ENCODE measurements at regions not wholly inside any gene's neighbourhood (a gene's known extent, or its start where the extent isn't known, plus 50 kb on each side); places are given as distances from the start of the nearest gene placed in this dataset.
A peak's percentile ranks its signal among the peaks of the same experiment; 100 is the strongest.

- TF ChIP-seq ATF3 (IDR thresholded peaks at IDR 0.05) = no peak
These were observed 298.7 kb downstream of the RPL10L start (continued) for GRCh38 chr14:46352844-46353243.

GRCh38 chr14:46344327-46344937 lies 307.1 kb downstream of the RPL10L start:
- Histone ChIP-seq H3K9ac (ENCODE audit: low read length) (no peak overlapping the region), H3K79me2 (ENCODE audit: insufficient read depth, low read length) (no peaks in the 10 kb centered on the region), H3K9me2 (ENCODE audit: insufficient read depth) (no peaks in the 10 kb centered on the region), H4K20me1 (ENCODE audit: insufficient read depth) (no peaks in the 10 kb centered on the region), H2AFZ (ENCODE audit: low read depth, low read length, poor library complexity, severe bottlenecking) (peak overlapping the region; percentile 29), H3K4me2 (ENCODE audit: low read length) (no peak overlapping the region), H3K4me1 (ENCODE audit: control insufficient read depth in 1 of 2, insufficient read depth in 2 of 2, low read length in 2 of 2) (no peaks in the 10 kb centered on the region), H3K27ac (ENCODE audit: low read depth, low read length) (no peak overlapping the region), H3K4me3 (replicated peaks in 1 of 2; ENCODE audit: low read depth in 1 of 2, low read length in 2 of 2) (no peak overlapping the region), H3K27me3 (ENCODE audit: insufficient read depth, low read length) (no peaks in the 10 kb centered on the region), H3K36me3 (ENCODE audit: control insufficient read depth in 1 of 2, insufficient read depth in 2 of 2, low read length in 2 of 2) (no peaks in the 10 kb centered on the region), H3K9me3 (ENCODE audit: control insufficient read depth in 1 of 2, insufficient read depth in 1 of 2, low read depth in 1 of 2, low read length in 2 of 2) (peaks cover 0 to 4% of the 10 kb centered on the region in 2 experiments; a peak in 1 of 4 replicates)
- ChIA-PET POLR2A (no interaction called here), CTCF (no interaction called here), RAD21 (ENCODE audit: low non-redundant PET in 1 of 2, low total read pairs in 2 of 2, uncharacterized antibody in 2 of 2, unreplicated experiment in 2 of 2) (no interaction called here)
- DNase-seq (ENCODE audit: low read depth, low spot score) (peak; percentile 3), ATAC-seq (peak; percentile 85)
- intact Hi-C loops (cut with micrococcal nuclease) = loop anchor here (10.0 kb wide), 1 partner anchor 920 kb away; no protein-coding TSS in a partner anchor
- BruUV-seq (replicated peaks) = no TSS peak
- TF ChIP-seq SIN3A (IDR thresholded peaks at IDR 0.05; ENCODE audit: low read depth) (no peak), RAD21 (IDR thresholded peaks at IDR 0.05; ENCODE audit: low read depth) (peak; percentile 46), ELF1 (IDR thresholded peaks at IDR 0.05; ENCODE audit: borderline replicate concordance, low read depth) (no peak), EGR1 (IDR thresholded peaks at IDR 0.05; ENCODE audit: low read depth) (no peak), FOSL1 (IDR thresholded peaks at IDR 0.05; ENCODE audit: low read depth) (no peak), CBX3 (IDR thresholded peaks at IDR 0.05; ENCODE audit: low read depth) (no peak), TCF7L2 (IDR thresholded peaks at IDR 0.05; ENCODE audit: borderline replicate concordance, extremely low read depth, insufficient read depth, insufficient read length) (no peak), POLR2A (IDR thresholded peaks at IDR 0.05; ENCODE audit: borderline replicate concordance, extremely low read depth, insufficient read depth, insufficient read length) (no peak), EZH2phosphoT487 (IDR thresholded peaks at IDR 0.05; ENCODE audit: borderline replicate concordance) (no peak), ATF3 (IDR thresholded peaks at IDR 0.05) (no peak)
- TF ChIP-seq, protein P1, sequence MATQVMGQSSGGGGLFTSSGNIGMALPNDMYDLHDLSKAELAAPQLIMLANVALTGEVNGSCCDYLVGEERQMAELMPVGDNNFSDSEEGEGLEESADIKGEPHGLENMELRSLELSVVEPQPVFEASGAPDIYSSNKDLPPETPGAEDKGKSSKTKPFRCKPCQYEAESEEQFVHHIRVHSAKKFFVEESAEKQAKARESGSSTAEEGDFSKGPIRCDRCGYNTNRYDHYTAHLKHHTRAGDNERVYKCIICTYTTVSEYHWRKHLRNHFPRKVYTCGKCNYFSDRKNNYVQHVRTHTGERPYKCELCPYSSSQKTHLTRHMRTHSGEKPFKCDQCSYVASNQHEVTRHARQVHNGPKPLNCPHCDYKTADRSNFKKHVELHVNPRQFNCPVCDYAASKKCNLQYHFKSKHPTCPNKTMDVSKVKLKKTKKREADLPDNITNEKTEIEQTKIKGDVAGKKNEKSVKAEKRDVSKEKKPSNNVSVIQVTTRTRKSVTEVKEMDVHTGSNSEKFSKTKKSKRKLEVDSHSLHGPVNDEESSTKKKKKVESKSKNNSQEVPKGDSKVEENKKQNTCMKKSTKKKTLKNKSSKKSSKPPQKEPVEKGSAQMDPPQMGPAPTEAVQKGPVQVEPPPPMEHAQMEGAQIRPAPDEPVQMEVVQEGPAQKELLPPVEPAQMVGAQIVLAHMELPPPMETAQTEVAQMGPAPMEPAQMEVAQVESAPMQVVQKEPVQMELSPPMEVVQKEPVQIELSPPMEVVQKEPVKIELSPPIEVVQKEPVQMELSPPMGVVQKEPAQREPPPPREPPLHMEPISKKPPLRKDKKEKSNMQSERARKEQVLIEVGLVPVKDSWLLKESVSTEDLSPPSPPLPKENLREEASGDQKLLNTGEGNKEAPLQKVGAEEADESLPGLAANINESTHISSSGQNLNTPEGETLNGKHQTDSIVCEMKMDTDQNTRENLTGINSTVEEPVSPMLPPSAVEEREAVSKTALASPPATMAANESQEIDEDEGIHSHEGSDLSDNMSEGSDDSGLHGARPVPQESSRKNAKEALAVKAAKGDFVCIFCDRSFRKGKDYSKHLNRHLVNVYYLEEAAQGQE (IDR thresholded peaks at IDR 0.05; ENCODE audit: low read depth) = no peak
- TF ChIP-seq, protein P2, sequence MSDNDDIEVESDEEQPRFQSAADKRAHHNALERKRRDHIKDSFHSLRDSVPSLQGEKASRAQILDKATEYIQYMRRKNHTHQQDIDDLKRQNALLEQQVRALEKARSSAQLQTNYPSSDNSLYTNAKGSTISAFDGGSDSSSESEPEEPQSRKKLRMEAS (IDR thresholded peaks at IDR 0.05) = no peak
- TF ChIP-seq, protein P3, sequence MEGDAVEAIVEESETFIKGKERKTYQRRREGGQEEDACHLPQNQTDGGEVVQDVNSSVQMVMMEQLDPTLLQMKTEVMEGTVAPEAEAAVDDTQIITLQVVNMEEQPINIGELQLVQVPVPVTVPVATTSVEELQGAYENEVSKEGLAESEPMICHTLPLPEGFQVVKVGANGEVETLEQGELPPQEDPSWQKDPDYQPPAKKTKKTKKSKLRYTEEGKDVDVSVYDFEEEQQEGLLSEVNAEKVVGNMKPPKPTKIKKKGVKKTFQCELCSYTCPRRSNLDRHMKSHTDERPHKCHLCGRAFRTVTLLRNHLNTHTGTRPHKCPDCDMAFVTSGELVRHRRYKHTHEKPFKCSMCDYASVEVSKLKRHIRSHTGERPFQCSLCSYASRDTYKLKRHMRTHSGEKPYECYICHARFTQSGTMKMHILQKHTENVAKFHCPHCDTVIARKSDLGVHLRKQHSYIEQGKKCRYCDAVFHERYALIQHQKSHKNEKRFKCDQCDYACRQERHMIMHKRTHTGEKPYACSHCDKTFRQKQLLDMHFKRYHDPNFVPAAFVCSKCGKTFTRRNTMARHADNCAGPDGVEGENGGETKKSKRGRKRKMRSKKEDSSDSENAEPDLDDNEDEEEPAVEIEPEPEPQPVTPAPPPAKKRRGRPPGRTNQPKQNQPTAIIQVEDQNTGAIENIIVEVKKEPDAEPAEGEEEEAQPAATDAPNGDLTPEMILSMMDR (IDR thresholded peaks at IDR 0.05 in 2 of 3, conservative IDR thresholded peaks at IDR 0.05 in 1 of 3; ENCODE audit: borderline replicate concordance in 1 of 3, insufficient read depth in 1 of 3, low read depth in 2 of 3, low read length in 2 of 3) = peak; percentile 22 to 60 (median 55); a peak in 4 of 6 replicates

All from HCT116 (cell line).